CD4-positive, alpha-beta T cell treated with Interleukin-15 for 4 hours (primary cell): ENCODE measurements at regions not wholly inside any gene's neighbourhood (a gene's known extent, or its start where the extent isn't known, plus 50 kb on each side); places are given as distances from the start of the nearest gene placed in this dataset.

Experiments used
- DNase-seq: peaks from one replicate; pipeline ENCODE4 v3.0.0-alpha.2; 2020; ENCODE audit warnings: low spot score

DNA sequence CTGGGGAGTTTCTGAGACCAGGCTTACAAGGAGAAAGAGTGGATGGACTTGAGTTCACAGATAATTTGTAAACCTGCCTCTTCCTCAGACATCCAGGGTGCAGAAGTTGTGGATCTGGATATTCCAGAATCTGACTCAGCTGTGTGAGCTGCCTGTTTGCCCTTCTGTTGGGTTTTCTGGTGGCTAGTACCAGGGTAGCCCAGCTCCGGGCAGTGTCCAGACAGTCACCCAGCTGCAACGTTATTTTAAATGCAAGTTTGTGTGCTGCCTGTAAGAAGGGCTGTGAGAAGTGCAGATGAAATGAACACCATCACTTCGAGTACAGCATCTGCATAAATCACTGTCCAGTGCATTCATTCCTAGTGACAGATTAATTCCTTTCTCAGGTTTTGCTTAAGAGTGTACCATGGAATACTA, 1053.0 kb downstream of the TUSC7 start:
- no peak for DNase-seq

GRCh38 chr3:117763561-117763960, 1054.0 kb downstream of the TUSC7 start:
- no peak for DNase-seq

- DNase-seq = no peak
Observed at GRCh38 chr3:117768581-117768980, 1059.0 kb downstream of the TUSC7 start.

GRCh38 chr3:117774130-117774529, 1064.6 kb downstream of the TUSC7 start:
- DNase-seq = no peak

DNA sequence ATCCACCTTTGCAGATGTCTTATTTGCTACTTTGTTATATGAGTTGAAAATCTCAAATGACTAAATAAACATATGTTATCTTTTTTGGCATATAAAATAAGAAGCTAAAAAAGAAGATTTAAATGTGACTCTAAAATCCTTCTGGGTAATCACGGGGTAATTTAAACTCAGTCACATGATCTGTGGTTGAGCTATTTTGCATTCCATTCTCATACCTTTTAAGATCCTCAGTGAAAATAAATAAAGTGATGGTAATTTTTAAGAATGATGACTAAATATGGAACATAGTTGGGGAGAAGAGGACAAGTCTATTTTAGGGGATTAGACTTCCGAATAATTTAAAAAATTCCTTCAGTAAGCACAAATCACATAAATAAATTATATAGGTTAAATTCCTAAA, 1076.8 kb downstream of the TUSC7 start:
- no peak for DNase-seq

DNA sequence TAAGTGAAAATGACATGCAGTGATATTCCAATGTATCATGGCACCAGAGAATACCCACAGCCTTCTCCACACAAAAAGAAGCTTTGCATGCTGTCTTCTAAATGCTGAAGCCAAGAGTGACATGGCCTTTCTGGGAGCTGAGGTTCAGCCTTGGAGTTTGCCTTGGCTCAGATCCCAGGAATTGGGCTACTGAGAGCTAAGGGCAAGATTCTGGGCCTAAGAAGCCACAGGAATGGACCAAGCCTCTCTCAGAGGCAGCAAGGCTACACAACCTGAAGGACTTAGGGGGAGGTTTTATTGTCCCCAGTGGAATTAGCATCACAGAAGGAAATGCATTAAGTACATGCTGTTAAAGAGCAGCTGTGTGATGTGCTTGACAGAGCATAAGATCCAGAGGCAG, 1078.5 kb downstream of the TUSC7 start:
- DNase-seq = no peak

GRCh38 chr3:117788506-117788905, 1078.9 kb downstream of the TUSC7 start:
- no peak for DNase-seq

GRCh38 chr3:117790235-117790987, 1080.8 kb downstream of the TUSC7 start:
- DNase-seq = no peak

DNA sequence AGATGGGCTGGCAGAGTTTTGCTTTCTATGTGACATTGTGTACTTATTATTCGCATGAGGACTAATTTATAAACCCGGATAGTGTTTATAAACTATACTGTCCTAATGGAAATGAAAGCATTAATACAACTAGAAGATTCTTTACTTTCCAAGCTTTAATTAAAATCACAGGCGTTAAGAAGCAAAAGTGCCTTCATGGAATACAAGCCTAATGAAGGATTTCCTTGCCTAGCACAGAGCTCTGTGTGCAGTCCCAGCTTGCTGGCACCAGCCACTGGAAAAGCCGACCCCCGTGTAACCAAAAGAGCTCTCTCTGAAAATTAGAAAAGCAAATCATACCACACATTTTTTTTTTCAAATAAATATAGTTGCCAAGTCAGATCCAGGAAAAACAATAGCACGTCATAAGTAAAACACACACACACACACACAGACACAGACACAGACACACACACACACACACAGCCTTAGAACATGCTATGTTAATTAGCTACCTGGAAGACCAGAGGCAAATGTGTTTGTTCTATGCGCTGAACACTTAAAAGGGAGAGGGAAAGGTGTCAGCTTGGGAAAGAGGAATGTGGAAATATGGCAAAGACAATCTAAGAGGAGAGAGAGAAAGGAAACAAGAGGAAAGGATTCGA, 1084.2 kb downstream of the TUSC7 start:
- no peak for DNase-seq

DNA sequence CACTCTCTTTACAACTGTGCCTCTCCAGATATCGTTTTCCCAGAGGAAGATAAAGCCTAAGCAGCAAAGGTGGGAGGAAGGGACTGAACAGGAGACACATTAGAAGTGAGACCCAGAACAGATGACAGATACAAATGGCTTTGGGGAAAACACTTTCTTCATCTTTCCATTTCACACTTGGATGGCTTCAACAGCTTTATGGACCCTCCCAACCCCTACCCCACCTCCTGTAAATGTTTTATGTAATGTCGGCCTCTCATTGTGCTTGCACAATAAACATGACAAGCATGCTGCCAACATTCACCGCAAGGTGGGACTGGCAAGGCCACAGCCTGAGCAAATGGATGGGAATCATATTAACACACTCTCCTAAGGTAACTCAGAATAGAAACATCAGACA, 1088.6 kb downstream of the TUSC7 start:
- DNase-seq = no peak

DNA sequence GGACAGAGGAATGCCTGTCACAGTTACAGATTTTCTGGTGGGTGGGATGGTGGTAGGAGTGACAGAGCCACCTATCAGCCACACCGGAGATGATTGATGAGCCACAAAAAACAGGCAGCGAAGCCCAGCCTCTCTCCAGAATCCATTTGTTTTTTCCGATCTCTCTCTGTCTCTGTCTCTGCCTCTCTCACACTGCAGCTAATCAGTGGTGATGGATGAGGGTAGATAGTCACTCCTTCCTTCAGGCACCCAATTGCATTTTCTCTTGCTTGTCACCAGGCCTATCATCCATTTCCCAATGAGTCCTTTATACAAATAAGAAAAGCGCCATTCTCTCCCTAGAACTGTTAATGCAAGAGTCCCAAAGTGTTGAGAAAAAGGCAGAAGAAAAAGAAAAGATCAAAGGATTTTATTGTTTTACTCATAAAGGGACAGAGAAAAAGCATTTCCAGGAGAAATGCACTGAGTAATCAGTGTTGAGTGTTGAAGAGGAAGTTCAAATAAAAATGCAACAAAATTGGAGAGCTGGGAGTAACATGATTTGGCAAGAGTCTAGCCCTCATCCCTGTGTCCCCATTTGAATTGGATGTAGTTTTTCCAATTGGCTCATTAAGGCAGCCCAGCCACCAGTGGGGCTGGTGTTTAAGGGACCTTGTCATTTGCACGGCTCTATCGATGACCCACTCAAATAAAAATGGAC, 1089.3 kb downstream of the TUSC7 start:
- no peak for DNase-seq

DNA sequence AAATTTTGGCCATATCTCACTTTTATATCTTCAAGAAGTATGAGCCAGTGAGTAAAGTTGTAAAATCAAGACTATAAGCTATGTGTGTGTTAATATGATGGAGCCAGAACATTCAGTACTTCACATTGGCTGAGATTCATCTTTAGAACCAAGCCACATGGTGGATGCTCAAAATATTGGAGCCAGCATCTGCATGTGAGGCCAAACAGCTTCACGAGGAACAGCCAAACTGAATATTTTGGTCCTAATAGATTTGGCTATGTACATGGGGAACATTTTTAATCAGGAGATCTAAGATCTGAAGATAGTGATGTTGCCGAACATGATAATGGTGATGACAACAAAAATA, 1089.8 kb downstream of the TUSC7 start:
- DNase-seq = no peak

- DNase-seq = no peak
Observed at GRCh38 chr3:117801912-117802239, 1092.3 kb downstream of the TUSC7 start.

- DNase-seq = no peak
Observed at GRCh38 chr3:117809186-117810081, 1099.9 kb downstream of the TUSC7 start.

DNA sequence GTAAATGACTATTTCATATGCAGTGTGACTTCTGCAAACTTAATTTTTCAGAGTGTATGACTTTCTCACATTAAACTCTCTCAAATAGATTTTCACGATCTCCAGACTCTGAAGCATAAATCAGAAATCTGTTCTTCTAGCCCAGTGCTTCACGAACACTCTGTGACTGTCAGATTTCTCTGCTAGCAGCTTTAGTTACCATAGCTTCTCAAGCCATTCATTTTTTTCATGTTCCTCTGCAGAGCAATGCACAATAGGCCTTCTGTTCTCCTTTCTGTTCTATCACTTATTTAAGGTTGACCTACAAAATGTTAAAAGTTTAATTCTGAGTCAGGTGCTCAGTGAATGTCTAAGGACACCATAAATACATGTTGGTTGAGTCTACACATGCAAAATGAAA, 1102.2 kb downstream of the TUSC7 start:
- DNase-seq = no peak

DNA sequence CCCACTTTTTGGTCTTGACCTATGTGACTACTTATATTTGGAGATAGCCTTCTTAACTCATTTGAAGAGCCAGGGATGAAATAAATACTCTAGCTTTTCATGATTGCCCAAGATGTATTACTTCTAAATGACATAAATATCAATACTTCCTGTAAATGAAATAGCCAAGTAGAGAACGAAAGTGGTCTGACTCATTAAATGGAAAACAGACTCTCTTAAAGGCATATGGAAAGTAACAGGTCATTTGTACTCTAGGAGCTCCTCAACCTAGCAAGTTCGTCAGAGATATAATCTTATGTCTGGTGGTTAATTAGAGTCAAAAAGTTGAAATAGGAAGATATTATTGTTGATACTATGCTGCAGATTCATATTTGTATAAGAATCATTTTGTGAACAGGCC, 1105.4 kb downstream of the TUSC7 start:
- DNase-seq = no peak

- DNase-seq = no peak
Observed at GRCh38 chr3:117817103-117817502, 1107.5 kb downstream of the TUSC7 start.

DNA sequence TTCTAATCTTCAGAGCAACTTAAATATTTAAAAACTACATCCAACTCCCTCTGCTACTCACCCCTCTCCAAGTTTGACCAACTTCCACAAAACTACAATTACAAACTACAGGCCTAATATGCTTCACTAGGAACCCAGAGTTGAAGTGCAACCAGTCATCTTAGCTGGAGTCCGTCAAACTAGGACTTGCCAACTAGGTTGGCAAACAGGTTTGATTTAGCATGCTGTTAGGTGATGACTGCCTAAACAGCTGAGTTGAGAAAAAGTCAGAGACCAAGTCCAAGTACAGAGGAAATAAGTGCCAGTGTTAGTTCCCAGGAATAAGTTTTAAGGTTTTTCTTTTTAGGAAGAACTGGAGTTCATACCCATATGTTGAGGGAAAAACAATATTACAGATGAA, 1109.0 kb downstream of the TUSC7 start:
- no peak for DNase-seq

GRCh38 chr3:117820658-117821299, 1111.2 kb downstream of the TUSC7 start:
- no peak for DNase-seq

GRCh38 chr3:117822416-117822815, 1112.8 kb downstream of the TUSC7 start:
- DNase-seq = no peak

DNA sequence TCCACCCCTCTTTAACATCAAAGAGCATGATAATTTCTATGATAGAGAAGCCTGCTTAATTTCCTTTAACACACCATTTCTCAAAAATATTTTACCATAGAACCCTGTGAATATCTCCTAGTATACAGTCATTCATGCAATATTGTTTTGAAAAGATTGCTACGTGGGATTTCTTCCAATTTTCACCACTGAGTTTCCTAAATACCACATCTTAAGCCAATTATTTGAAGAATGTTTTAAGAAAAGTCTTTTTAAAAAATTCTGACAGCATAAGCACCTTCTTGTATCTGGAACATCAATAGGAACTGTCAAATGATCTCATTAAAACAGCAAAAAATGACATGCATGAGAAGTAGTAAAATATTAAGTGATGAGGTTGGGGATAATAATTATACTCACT, 1126.7 kb downstream of the TUSC7 start:
- DNase-seq = no peak

- DNase-seq = no peak
Observed at GRCh38 chr3:117837391-117837790, 1127.8 kb downstream of the TUSC7 start.
